Hindlimb muscle (tissue), 1 donor: ENCODE measurements at regions not wholly inside any gene's neighbourhood (a gene's known extent, or its start where the extent isn't known, plus 50 kb on each side); places are given as distances from the start of the nearest gene placed in this dataset.

Experiments used
- DNase-seq: peaks from one replicate; pipeline ENCODE4 v3.0.0-alpha.2; 2013

- no peak for DNase-seq
These were observed 51.8 kb upstream of the ADGRA1 start for GRCh38 chr10:133035952-133036351.

GRCh38 chr10:133034762-133035161, 53.0 kb upstream of the ADGRA1 start:
- no peak for DNase-seq

GRCh38 chr10:133034092-133034491, 53.6 kb upstream of the ADGRA1 start:
- DNase-seq = no peak

GRCh38 chr10:133033742-133034048, 54.0 kb upstream of the ADGRA1 start:
- no peak for DNase-seq

GRCh38 chr10:133032976-133033741, 54.6 kb upstream of the ADGRA1 start:
- no peak for DNase-seq

- no peak for DNase-seq
These were observed 55.5 kb upstream of the ADGRA1 start for GRCh38 chr10:133032231-133032630.

GRCh38 chr10:133031541-133032125, 56.1 kb upstream of the ADGRA1 start:
- DNase-seq = no peak

GRCh38 chr10:133030781-133031180, 56.9 kb upstream of the ADGRA1 start:
- no peak for DNase-seq

- DNase-seq = no peak
These were observed 57.6 kb upstream of the ADGRA1 start for GRCh38 chr10:133030126-133030525.

GRCh38 chr10:133028956-133029355, 58.8 kb upstream of the ADGRA1 start:
- DNase-seq = no peak

GRCh38 chr10:133028158-133028557, 59.6 kb upstream of the ADGRA1 start:
- no peak for DNase-seq

- no peak for DNase-seq
These were observed 60.2 kb upstream of the ADGRA1 start for GRCh38 chr10:133027482-133027881.

GRCh38 chr10:133026726-133027395, 60.9 kb upstream of the ADGRA1 start:
- no peak for DNase-seq

GRCh38 chr10:133026171-133026570, 61.6 kb upstream of the ADGRA1 start:
- no peak for DNase-seq

GRCh38 chr10:133025558-133026090, 62.1 kb upstream of the ADGRA1 start:
- no peak for DNase-seq

GRCh38 chr10:133024704-133025557, 62.8 kb upstream of the ADGRA1 start:
- no peak for DNase-seq

- no peak for DNase-seq
These were observed 64.4 kb upstream of the ADGRA1 start for GRCh38 chr10:133023216-133023843.

GRCh38 chr10:133022776-133023100, 65.0 kb upstream of the ADGRA1 start:
- peak; percentile 82 for DNase-seq

- no peak for DNase-seq
These were observed 65.6 kb upstream of the ADGRA1 start for GRCh38 chr10:133021963-133022775.

- DNase-seq = no peak
These were observed 66.4 kb upstream of the ADGRA1 start for GRCh38 chr10:133021116-133021962.
